SK-N-MC (cell line): ENCODE measurements at regions not wholly inside any gene's neighbourhood (a gene's known extent, or its start where the extent isn't known, plus 50 kb on each side); places are given as distances from the start of the nearest gene placed in this dataset.

Source experiments
- EZH2 ChIP-seq: fragments of 200-600 bp; sonication (generic); IDR thresholded peaks from one replicate; pipeline ENCODE4 v1.6.1; 2017; ENCODE audit warnings: antibody characterized with exemption
- POLR2AphosphoS5 ChIP-seq: IDR thresholded peaks from 2 replicates; pipeline ENCODE4 v1.6.1; 2012; ENCODE audit warnings: mild to moderate bottlenecking, low read depth, low read length, borderline replicate concordance

DNA sequence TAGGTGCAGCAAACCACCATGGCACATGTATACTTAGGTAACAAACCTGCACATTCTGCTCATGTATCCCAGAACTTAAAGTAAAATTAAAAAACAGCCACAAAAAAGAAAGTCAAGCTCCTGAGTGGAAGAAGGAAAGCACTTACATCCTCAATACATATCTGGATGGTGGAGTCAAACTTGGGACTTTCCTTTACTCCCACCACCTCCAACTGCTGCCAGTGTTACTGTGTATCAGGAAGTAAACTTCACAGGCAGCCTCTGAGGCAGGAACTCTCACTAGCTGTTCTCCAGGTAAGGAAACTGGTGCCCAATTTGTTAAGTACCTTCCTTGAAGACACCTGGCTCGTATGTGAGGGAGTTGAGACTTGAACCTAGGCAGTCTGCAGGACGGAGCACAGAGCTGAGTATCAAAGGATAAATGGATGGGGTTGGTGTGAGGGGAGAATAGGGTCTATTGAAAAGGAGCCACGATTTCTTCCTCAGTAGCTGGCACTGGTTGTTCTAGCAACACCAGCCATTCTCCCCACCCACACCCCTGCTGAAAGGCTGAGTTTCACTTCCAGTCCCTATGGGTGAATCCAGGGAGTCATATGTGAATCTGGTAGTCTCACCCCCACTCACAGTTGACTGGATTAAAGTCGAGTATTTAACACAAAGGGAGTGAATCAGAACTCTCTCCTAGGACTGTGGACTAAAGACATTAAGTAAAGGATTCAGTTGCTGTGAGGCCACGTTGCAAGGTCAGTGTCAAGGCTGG is 50.0 kb upstream of the GPR39 start:
- TF ChIP-seq EZH2 (no peak), POLR2AphosphoS5 (no peak)
